ENCODE measurements at regions not wholly inside any gene's neighbourhood (a gene's known extent, or its start where the extent isn't known, plus 50 kb on each side); places are given as distances from the start of the nearest gene placed in this dataset.

GRCh38 chr4:125991398-125991797 lies 676.6 kb downstream of the FAT4 start:
- TF ChIP-seq CTCF (IDR thresholded peaks at IDR 0.05) = no peak
- no peak for TF ChIP-seq POLR2AphosphoS5 (IDR thresholded peaks at IDR 0.05)
- TF ChIP-seq POLR2A (IDR thresholded peaks at IDR 0.05) = no peak
